Activated T-helper 2 cell treated with anti-CD3 and anti-CD28 coated beads, Interferon-gamma antibody, Interleukin-2, Interleukin-4, amounts not matched to agents 10 μg/mL and 5 μg/mL and 100 μg/mL, durations not matched to agents 14 hours and 24 hours and 36 hours (primary cell): ENCODE measurements at regions not wholly inside any gene's neighbourhood (a gene's known extent, or its start where the extent isn't known, plus 50 kb on each side); places are given as distances from the start of the nearest gene placed in this dataset.

Source experiments
- DNase-seq: peaks from one replicate; pipeline ENCODE4 v3.0.0; 2021; ENCODE audit warnings: low spot score
- H3K27ac Mint-ChIP-seq: one replicate; pipeline ENCODE4 v1.8.0; 2021; ENCODE audit warnings: mixed read lengths
- H3K27me3 Mint-ChIP-seq: one replicate; pipeline ENCODE4 v1.8.0; 2021; ENCODE audit warnings: low read depth, mixed read lengths
- H3K36me3 Mint-ChIP-seq: one replicate; pipeline ENCODE4 v1.8.0; 2021; ENCODE audit warnings: low read depth, mixed read lengths
- H3K4me1 Mint-ChIP-seq: one replicate; pipeline ENCODE4 v1.8.0; 2021; ENCODE audit warnings: low read depth, mixed read lengths
- H3K4me3 Mint-ChIP-seq: one replicate; pipeline ENCODE4 v1.8.0; 2021; ENCODE audit warnings: low read depth, mild to moderate bottlenecking, moderate library complexity, mixed read lengths
- H3K9me3 Mint-ChIP-seq: one replicate; pipeline ENCODE4 v1.8.0; 2021; ENCODE audit warnings: mixed read lengths
- intact Hi-C: fragments of 100-400 bp; cut with micrococcal nuclease; formaldehyde crosslinking; loops from one replicate; pipeline ENCODE4 v1.15.1; 2023

DNA sequence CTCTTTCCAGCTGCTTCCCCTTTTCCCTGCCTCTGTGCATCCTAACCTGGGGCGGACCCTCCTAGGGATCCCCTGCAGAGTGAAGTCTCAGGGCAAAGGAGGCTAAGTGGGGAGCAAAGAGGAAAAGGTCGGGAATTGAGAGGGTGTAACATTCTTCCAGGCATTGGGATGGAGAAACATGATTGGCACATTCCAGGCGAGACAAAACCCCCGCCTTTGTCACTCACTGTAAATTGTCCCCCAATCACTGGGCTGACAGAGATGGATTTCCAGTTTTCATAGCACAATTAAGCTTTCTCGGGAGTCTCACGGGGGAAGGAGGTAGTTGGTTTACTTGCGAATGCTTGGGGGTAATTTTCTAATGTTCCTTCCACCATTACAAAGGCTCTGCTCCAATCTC lies 74.9 kb downstream of the MIAT start:
- Mint-ChIP-seq H3K9me3 (no peaks in the 10 kb centered on the region), H3K4me3 (no peak overlapping the region), H3K27ac (no peak overlapping the region), H3K27me3 (no peaks in the 10 kb centered on the region), H3K4me1 (no peaks in the 10 kb centered on the region), H3K36me3 (peaks cover 9% of the 10 kb centered on the region)
- intact Hi-C loops: no loop called here
- DNase-seq: no peak

GRCh38 chr22:26734339-26735018 lies 77.1 kb downstream of the MIAT start:
- Mint-ChIP-seq H3K36me3 (no peaks in the 10 kb centered on the region), H3K4me3 (no peak overlapping the region), H3K9me3 (no peaks in the 10 kb centered on the region), H3K27ac (no peak overlapping the region), H3K4me1 (no peaks in the 10 kb centered on the region), H3K27me3 (no peaks in the 10 kb centered on the region)
- DNase-seq: no peak
- intact Hi-C loops: no loop called here

DNA sequence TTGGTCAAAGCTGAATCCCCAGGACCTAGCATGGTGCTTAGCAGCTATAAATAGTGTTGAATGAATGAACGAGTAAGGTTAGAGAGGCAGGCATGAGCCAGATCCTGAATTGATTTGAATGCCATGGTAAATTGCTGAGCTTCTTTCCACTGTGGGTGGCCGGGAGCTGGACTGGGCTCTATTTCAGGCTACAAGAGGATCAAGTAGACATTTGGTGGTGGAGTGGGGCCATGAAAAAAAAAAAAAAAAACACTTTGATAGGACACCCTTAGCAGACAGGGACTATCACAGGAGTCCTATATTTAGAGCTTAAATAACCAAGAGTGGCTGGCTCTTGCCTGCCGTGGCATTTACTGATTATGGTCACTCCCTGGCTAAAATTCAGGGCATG lies 77.6 kb downstream of the MIAT start:
- no peak for DNase-seq
- H3K4me3 Mint-ChIP-seq: no peak overlapping the region
- H3K27ac Mint-ChIP-seq: no peak overlapping the region
- H3K27me3 Mint-ChIP-seq: no peaks in the 10 kb centered on the region
- intact Hi-C loops: no loop called here
- no peaks in the 10 kb centered on the region for H3K4me1 Mint-ChIP-seq
- H3K36me3 Mint-ChIP-seq: no peaks in the 10 kb centered on the region
- H3K9me3 Mint-ChIP-seq: no peaks in the 10 kb centered on the region

DNA sequence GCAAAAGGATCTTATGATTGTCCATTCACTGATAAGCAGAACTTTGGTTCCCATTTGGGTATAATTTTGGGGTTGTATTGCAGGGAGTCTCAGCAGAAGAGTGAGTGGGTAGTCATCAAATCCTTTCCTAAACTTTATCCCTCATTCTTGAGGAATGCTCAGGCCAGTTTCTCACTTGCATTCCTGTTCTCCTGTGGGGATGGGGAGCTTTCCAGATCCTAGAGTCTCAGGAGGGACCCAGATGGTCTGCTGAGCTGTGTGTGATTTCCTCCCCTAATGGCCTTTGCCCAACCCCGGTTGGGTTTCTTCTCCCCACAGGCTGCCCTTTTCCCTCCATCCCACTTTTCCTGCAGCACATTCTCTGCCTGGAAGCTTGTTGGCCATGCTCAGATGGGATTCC lies 79.9 kb downstream of the MIAT start:
- Mint-ChIP-seq H3K27ac (no peak overlapping the region), H3K36me3 (no peaks in the 10 kb centered on the region), H3K4me1 (no peaks in the 10 kb centered on the region), H3K4me3 (no peak overlapping the region), H3K27me3 (no peaks in the 10 kb centered on the region), H3K9me3 (no peaks in the 10 kb centered on the region)
- intact Hi-C loops: no loop called here
- no peak for DNase-seq

DNA sequence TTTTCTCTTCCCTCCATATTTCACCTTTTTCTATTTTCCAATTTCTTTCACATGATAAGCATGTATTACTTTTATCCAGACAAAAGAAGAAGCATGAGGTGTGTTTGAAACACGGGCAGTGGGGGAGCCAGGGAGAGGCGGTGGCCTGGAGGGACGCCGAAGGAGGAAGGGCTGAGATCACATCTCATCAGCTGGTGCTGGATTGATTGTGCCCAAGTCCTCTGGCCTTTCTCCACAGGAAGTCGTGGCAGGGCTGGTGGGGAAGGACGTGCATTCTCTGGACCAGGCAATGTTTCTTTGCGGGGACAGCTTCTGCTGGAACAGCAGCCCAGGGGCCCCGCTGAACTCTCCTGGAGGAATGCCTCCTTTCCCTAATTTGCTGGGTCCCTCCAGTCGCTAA lies 82.9 kb downstream of the MIAT start:
- Mint-ChIP-seq H3K36me3 (no peaks in the 10 kb centered on the region), H3K27ac (no peak overlapping the region), H3K9me3 (no peaks in the 10 kb centered on the region), H3K4me1 (no peaks in the 10 kb centered on the region), H3K27me3 (no peaks in the 10 kb centered on the region), H3K4me3 (no peak overlapping the region)
- DNase-seq: no peak
- intact Hi-C loops: no loop called here

DNA sequence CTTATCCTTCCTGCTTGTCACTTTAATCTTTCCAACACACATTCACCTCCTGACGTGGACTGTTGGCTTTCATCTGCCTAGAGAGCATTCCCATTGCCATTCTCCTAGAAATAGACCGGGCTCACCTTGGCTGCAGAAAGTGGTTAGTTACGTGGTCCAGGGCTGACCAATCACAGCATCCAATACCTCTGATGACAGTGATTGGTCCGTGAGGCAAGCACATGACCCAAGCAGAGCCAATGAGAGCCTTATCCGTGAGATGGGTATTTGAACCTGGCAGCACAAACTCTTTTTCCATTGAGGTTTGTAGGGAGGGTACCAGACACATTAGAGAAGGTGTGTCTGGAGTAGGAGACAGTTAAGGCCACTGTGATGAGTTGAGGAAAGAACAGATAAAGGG lies 85.8 kb downstream of the MIAT start:
- H3K9me3 Mint-ChIP-seq: no peaks in the 10 kb centered on the region
- DNase-seq: no peak
- no peaks in the 10 kb centered on the region for H3K27me3 Mint-ChIP-seq
- no peak overlapping the region for H3K4me3 Mint-ChIP-seq
- no peaks in the 10 kb centered on the region for H3K36me3 Mint-ChIP-seq
- intact Hi-C loops: no loop called here
- no peak overlapping the region for H3K27ac Mint-ChIP-seq
- H3K4me1 Mint-ChIP-seq: no peaks in the 10 kb centered on the region

- Mint-ChIP-seq H3K9me3 (no peaks in the 10 kb centered on the region), H3K4me1 (no peaks in the 10 kb centered on the region), H3K27ac (no peak overlapping the region), H3K36me3 (no peaks in the 10 kb centered on the region), H3K4me3 (no peak overlapping the region), H3K27me3 (no peaks in the 10 kb centered on the region)
- no peak for DNase-seq
- intact Hi-C loops: no loop called here
These were observed 87.8 kb downstream of the MIAT start for GRCh38 chr22:26744892-26745808.

DNA sequence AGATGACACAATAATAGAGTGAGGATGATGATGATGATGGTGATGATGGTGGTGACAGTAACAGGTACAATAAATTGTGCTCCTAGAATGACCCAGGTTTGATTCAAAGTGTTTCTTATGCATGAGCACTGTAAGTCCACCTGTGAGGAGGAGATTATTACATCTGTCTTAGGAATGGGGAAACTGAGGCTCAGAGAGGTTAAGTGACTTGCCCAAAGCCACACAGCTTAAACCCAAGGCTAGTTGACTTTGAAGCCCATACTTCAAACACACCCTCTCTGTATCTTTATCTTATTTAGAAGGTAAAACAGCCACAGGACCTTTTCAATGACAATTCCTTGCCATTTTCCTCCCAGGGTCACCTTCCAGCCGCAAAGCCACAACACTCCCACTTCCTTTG lies 88.9 kb downstream of the MIAT start:
- H3K4me1 Mint-ChIP-seq: no peaks in the 10 kb centered on the region
- H3K27ac Mint-ChIP-seq: no peak overlapping the region

DNA sequence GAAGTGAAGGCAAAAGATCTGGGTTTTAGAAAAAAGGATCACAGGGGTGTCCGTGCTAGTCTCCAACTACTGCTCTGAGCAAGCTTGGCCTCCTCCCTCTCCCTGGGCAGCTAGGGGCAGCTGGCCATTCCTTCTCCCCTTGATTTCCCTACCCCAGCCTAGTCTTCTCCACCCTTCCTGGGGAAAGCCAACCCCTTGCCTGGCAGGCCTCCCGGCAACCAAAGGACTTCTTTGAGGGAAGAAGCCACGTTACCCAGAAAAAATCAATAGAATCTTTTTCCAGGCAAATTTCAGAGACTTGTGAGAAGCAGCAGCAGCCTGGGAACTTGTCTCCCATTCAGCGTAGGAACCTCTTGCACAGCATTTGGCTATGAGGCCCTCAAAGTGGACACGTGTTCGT lies 91.5 kb downstream of the MIAT start:
- H3K9me3 Mint-ChIP-seq: no peaks in the 10 kb centered on the region
- H3K4me1 Mint-ChIP-seq: no peaks in the 10 kb centered on the region
- H3K27ac Mint-ChIP-seq: no peak overlapping the region
- H3K27me3 Mint-ChIP-seq: no peaks in the 10 kb centered on the region
- DNase-seq: no peak
- intact Hi-C loops: no loop called here
- no peaks in the 10 kb centered on the region for H3K36me3 Mint-ChIP-seq
- H3K4me3 Mint-ChIP-seq: no peak overlapping the region

More for the DNA sequence above, 88.9 kb downstream of the MIAT start:
- H3K4me3 Mint-ChIP-seq: no peak overlapping the region
- H3K36me3 Mint-ChIP-seq: no peaks in the 10 kb centered on the region
- DNase-seq: no peak
- no peaks in the 10 kb centered on the region for H3K27me3 Mint-ChIP-seq
- no peaks in the 10 kb centered on the region for H3K9me3 Mint-ChIP-seq
- intact Hi-C loops: no loop called here

DNA sequence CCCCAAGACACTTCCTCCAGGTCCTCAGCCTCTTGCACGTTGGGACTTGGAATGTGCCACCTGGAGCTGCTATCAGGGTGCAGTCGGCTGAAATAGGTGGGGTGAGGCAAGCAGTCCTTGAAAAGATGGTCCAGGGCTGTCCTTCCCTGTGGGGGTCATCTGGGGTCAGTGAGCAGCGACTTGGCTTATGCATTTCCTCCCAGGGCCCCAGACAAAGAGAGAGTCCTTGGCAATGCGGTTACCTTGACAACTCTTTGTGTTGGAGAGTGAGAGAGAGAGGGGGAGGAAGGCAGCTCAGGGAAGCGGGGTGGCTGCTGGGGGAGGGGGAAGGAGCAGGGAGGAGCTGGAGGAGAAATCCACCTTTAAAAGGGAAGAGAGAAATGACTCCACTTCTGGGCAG lies 93.8 kb downstream of the MIAT start:
- Mint-ChIP-seq H3K27me3 (no peaks in the 10 kb centered on the region), H3K27ac (no peak overlapping the region), H3K4me1 (no peaks in the 10 kb centered on the region), H3K4me3 (no peak overlapping the region), H3K36me3 (no peaks in the 10 kb centered on the region), H3K9me3 (no peaks in the 10 kb centered on the region)
- intact Hi-C loops: no loop called here
- DNase-seq: no peak

DNA sequence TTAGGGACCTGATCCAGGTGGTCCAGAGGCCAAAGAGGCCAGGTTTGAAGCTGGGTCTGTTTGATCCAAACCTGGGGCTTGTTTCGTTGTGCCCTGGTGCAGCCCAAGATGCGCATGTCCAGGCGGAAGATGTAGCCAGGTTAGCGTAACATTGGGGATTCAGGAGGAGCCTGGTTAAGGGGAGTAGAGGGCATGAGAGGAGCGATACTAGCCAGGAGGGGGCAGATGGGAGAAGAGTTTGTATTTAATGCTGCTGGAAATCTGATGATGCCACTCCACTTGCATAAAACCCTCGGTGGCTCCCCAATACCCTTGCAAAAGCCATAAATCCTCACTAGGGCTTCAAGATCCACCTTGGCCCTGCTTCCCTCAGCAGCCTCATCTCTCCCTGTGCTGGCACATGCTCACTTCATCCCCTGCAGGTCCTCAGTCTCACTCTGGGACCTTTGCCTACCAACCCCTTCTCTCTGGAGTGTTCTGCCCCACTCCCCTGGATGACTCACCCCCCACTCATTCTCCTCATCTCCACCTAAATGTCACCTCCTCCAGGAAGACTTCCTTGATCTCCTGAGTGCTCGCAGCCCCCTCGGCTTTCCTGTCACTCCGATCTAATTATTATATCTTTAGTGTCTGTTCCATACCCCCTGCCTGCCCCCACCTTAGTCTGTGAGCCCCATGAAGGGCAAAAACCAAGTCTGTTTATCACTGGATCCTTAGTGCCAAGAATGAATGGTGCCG lies 95.9 kb downstream of the MIAT start:
- Mint-ChIP-seq H3K4me3 (no peak overlapping the region), H3K27me3 (no peaks in the 10 kb centered on the region), H3K9me3 (no peaks in the 10 kb centered on the region), H3K27ac (no peak overlapping the region), H3K36me3 (peaks cover 4% of the 10 kb centered on the region), H3K4me1 (peaks cover 2% of the 10 kb centered on the region)
- intact Hi-C loops: no loop called here
- DNase-seq: no peak

- Mint-ChIP-seq H3K27me3 (no peaks in the 10 kb centered on the region), H3K4me3 (no peak overlapping the region), H3K27ac (no peak overlapping the region), H3K4me1 (peaks cover 2% of the 10 kb centered on the region), H3K9me3 (no peaks in the 10 kb centered on the region), H3K36me3 (peaks cover 4% of the 10 kb centered on the region)
- intact Hi-C loops: no loop called here
- peak; percentile 47 for DNase-seq
These were observed 99.4 kb downstream of the MIAT start for GRCh38 chr22:26756675-26757293.
